ENCODE measurements at regions not wholly inside any gene's neighbourhood (a gene's known extent, or its start where the extent isn't known, plus 50 kb on each side); places are given as distances from the start of the nearest gene placed in this dataset.
A peak's percentile ranks its signal among the peaks of the same experiment; 100 is the strongest.

- intact Hi-C loops (cut with micrococcal nuclease) (loop anchor here (2.0 to 5.0 kb wide), 2 partner anchors 55 to 100 kb away; no protein-coding TSS in a partner anchor), dilution Hi-C loops (cut with MboI; ENCODE audit: extremely low pct_ligation_motif_present, low sequenced_read_pairs) (no loop called here)
- H3K36me3 ChIP-seq (ENCODE audit: control insufficient read depth in 2 of 2, extremely low read depth in 1 of 2, insufficient read depth in 2 of 2, low read length in 2 of 2), result no peaks in the 10 kb centered on the region
- no peak overlapping the region for H3K4me2 ChIP-seq (ENCODE audit: insufficient read depth, low read length)
- TF ChIP-seq MAX (IDR thresholded peaks at IDR 0.05; ENCODE audit: insufficient read depth, insufficient read length) (no peak), CTCF (IDR thresholded peaks at IDR 0.05; ENCODE audit: extremely low read depth in 1 of 2, insufficient read depth in 1 of 2, low read depth in 1 of 2, low read length in 2 of 2) (no peak), EZH2 (IDR thresholded peaks at IDR 0.05; ENCODE audit: borderline replicate concordance, low read depth, low read length, severe bottlenecking) (no peak), MYC (IDR thresholded peaks at IDR 0.05; ENCODE audit: low read depth, low read length) (no peak), JUN (IDR thresholded peaks at IDR 0.05; ENCODE audit: borderline replicate concordance, insufficient read depth, insufficient read length, low read depth) (no peak), FOS (IDR thresholded peaks at IDR 0.05; ENCODE audit: borderline replicate concordance, insufficient read depth, low read length) (no peak), POLR2A (IDR thresholded peaks at IDR 0.05; ENCODE audit: low read depth, low read length) (no peak), GATA2 (IDR thresholded peaks at IDR 0.05; ENCODE audit: insufficient read depth, insufficient read length, low read depth, low read length) (no peak), POLR2AphosphoS5 (IDR thresholded peaks at IDR 0.05; ENCODE audit: insufficient read depth, low read depth, low read length) (no peak)
- BruUV-seq (replicated peaks), result no TSS peak
- ChIA-PET POLR2A (no interaction called here), CTCF (no interaction called here)
- H3K27ac ChIP-seq (ENCODE audit: insufficient read depth, low read depth, low read length), result no peak overlapping the region
- H3K9me1 ChIP-seq (replicated peaks; ENCODE audit: control insufficient read depth, extremely low read depth, insufficient read depth, low read length), result no peaks in the 10 kb centered on the region
- H3K4me1 ChIP-seq (ENCODE audit: control insufficient read depth, extremely low read depth, insufficient read depth, low read length), result peaks cover 12% of the 10 kb centered on the region
- no peak overlapping the region for H3K9ac ChIP-seq (replicated peaks; ENCODE audit: extremely low read depth, insufficient read depth, low read length)
- H3K9me3 ChIP-seq (replicated peaks; ENCODE audit: control insufficient read depth, insufficient read depth, low read length), result no peaks in the 10 kb centered on the region
- DNase-seq (ENCODE audit: low read depth, low spot score) (peak; percentile 19), FAIRE-seq (no peak)
- H4K20me1 ChIP-seq (replicated peaks; ENCODE audit: control insufficient read depth, extremely low read depth, insufficient read depth, low read length), result no peaks in the 10 kb centered on the region
- no peaks in the 10 kb centered on the region for H3K27me3 ChIP-seq (ENCODE audit: control insufficient read depth in 2 of 2, insufficient read depth in 2 of 2, low read length in 2 of 2)
- no peak overlapping the region for H3K4me3 ChIP-seq (replicated peaks in 1 of 3; ENCODE audit: insufficient read depth in 1 of 3, low read depth in 1 of 3, low read length in 3 of 3)
- H2AFZ ChIP-seq (ENCODE audit: low read depth, low read length), result peak overlapping the region; percentile 50
- H3K79me2 ChIP-seq (ENCODE audit: control insufficient read depth, insufficient read depth, low read length), result no peaks in the 10 kb centered on the region
Measured at GRCh38 chr9:88831713-88832407, 159.4 kb upstream of the S1PR3 start.

Data from endothelial cell of umbilical vein (primary cell).